IMR-90 (cell line): ENCODE measurements at regions not wholly inside any gene's neighbourhood (a gene's known extent, or its start where the extent isn't known, plus 50 kb on each side); places are given as distances from the start of the nearest gene placed in this dataset.

Source experiments
- ATAC-seq: fragments of 200-7000 bp; cut with Tn5 transposase; 2 replicates; pipeline ENCODE4 v1.9.1; 2020; ENCODE audit warnings: low read depth, mild to moderate bottlenecking, moderate library complexity
- BruUV-seq: library from RNA; stranded (reverse); fragments of 400-500 nt; replicated peaks from 2 replicates; lab custom pipeline; 2021; lab: Mats Ljungman, UMichigan
- CTCF ChIA-PET: fragments of 300-600 bp; formaldehyde crosslinking; extraction: SDS; loops from one replicate; lab custom pipeline; 2021; ENCODE audit warnings: antibody characterized with exemption; lab: Yijun Ruan, JAX
- POLR2A ChIA-PET: fragments of 300-600 bp; sonication (Branson Sonifier 250); formaldehyde crosslinking; loops from one replicate; lab custom pipeline; 2022; ENCODE audit warnings: antibody characterized with exemption; ENCODE audit not compliant: unreplicated experiment; lab: Charles Lee
- DNase-seq: peaks from one replicate; pipeline ENCODE4 v3.0.0; 2013
- H2AFZ ChIP-seq: replicated peaks from 2 replicates; pipeline ENCODE3; 2013; ENCODE audit warnings: low read length, mild to moderate bottlenecking; ENCODE audit not compliant: poor library complexity
- H2AK5ac ChIP-seq: 2 replicates; pipeline ENCODE4 v1.6.1; 2013; ENCODE audit warnings: low read depth, low read length, inconsistent platforms
- H2AK9ac ChIP-seq: replicated peaks from 2 replicates; pipeline ENCODE3; 2013; ENCODE audit warnings: mild to moderate bottlenecking, low read depth, low read length, moderate library complexity; ENCODE audit not compliant: poor library complexity
- H2BK120ac ChIP-seq: 2 replicates; pipeline ENCODE4 v1.6.1; 2013; ENCODE audit warnings: low read depth, low read length, inconsistent platforms
- H2BK15ac ChIP-seq: 3 replicates; pipeline ENCODE4 v1.6.1; 2013; ENCODE audit warnings: low read depth, low read length, inconsistent platforms
- H2BK20ac ChIP-seq: 2 replicates; pipeline ENCODE4 v1.6.1; 2013; ENCODE audit warnings: low read depth, mild to moderate bottlenecking, inconsistent platforms, low read length, moderate library complexity
- H2BK5ac ChIP-seq: 2 replicates; pipeline ENCODE4 v1.6.1; 2013; ENCODE audit warnings: mild to moderate bottlenecking, low read depth, low read length, inconsistent platforms; ENCODE audit not compliant: poor library complexity, severe bottlenecking
- H3K14ac ChIP-seq: replicated peaks from 2 replicates; pipeline ENCODE4 v1.6.1; 2013; ENCODE audit warnings: low read depth, low read length, inconsistent platforms
- H3K18ac ChIP-seq: 2 replicates; pipeline ENCODE4 v1.6.1; 2013; ENCODE audit warnings: low read depth, low read length, control low read depth
- H3K23ac ChIP-seq: 2 replicates; pipeline ENCODE4 v1.6.1; 2013; ENCODE audit warnings: low read depth, low read length, inconsistent platforms
- H3K27ac ChIP-seq: 2 replicates; pipeline ENCODE4 v1.5.1; 2013; ENCODE audit warnings: mild to moderate bottlenecking, control low read depth, low read length; ENCODE audit not compliant: insufficient read depth
- H3K27me3 ChIP-seq: 2 replicates; pipeline ENCODE4 v1.6.1; 2013; ENCODE audit warnings: low read length; ENCODE audit not compliant: control insufficient read depth, insufficient read depth
- H3K36me3 ChIP-seq: 2 replicates; pipeline ENCODE4 v1.6.1; 2013; ENCODE audit warnings: low read length, mixed read lengths; ENCODE audit not compliant: control insufficient read depth, insufficient read depth
- H3K4ac ChIP-seq: 2 replicates; pipeline ENCODE4 v1.6.1; 2013; ENCODE audit warnings: low read depth, low read length, inconsistent platforms
- H3K4me1 ChIP-seq: 2 replicates; pipeline ENCODE4 v1.6.1; 2013; ENCODE audit warnings: low read length, mixed read lengths; ENCODE audit not compliant: control insufficient read depth, insufficient read depth
- H3K4me2 ChIP-seq: 2 replicates; pipeline ENCODE4 v1.6.1; 2013; ENCODE audit warnings: low read depth, mild to moderate bottlenecking, control low read depth, low read length, moderate library complexity
- H3K4me3 ChIP-seq: 2 replicates; pipeline ENCODE4 v1.5.1; 2013; ENCODE audit warnings: low read depth, mild to moderate bottlenecking, control low read depth, low read length, moderate library complexity; ENCODE audit not compliant: insufficient read depth
- H3K56ac ChIP-seq: 2 replicates; pipeline ENCODE4 v1.6.1; 2013; ENCODE audit warnings: low read length, inconsistent platforms; ENCODE audit not compliant: insufficient read depth; ENCODE audit errors: extremely low read depth
- H3K79me1 ChIP-seq, 2 experiments: 2 replicates each; pipeline ENCODE4 v1.6.1; 2013; ENCODE audit warnings: low read length in 2 of 2, inconsistent platforms in 1 of 2, low read depth in 1 of 2
- H3K9ac ChIP-seq: 2 replicates; pipeline ENCODE4 v1.6.1; 2013; ENCODE audit warnings: low read depth, low read length, control low read depth
- H3K9me1 ChIP-seq: 2 replicates; pipeline ENCODE4 v1.6.1; 2013; ENCODE audit warnings: low read length, inconsistent platforms; ENCODE audit not compliant: insufficient read depth
- H3K9me3 ChIP-seq: 2 replicates; pipeline ENCODE4 v1.6.1; 2013; ENCODE audit warnings: low read length; ENCODE audit not compliant: control insufficient read depth, insufficient read depth
- H4K20me1 ChIP-seq: 2 replicates; pipeline ENCODE4 v1.6.1; 2013; ENCODE audit warnings: low read length, inconsistent platforms; ENCODE audit not compliant: insufficient read depth
- H4K5ac ChIP-seq: 2 replicates; pipeline ENCODE4 v1.6.1; 2013; ENCODE audit warnings: mild to moderate bottlenecking, low read depth, low read length, control low read depth
- H4K8ac ChIP-seq, 2 experiments: 2 replicates each; pipeline ENCODE4 v1.6.1; 2013; ENCODE audit warnings: low read depth in 2 of 2, low read length in 2 of 2, control low read depth in 1 of 2, inconsistent platforms in 1 of 2
- H4K91ac ChIP-seq: 2 replicates; pipeline ENCODE4 v1.6.1; 2013; ENCODE audit warnings: low read depth, low read length, inconsistent platforms; ENCODE audit not compliant: insufficient read depth
- ELK1 ChIP-seq: fragments of 150-350 bp; IDR thresholded peaks from 2 replicates; pipeline ENCODE4 v1.6.1; 2016; ENCODE audit warnings: low read depth, mild to moderate bottlenecking, low read length, moderate library complexity, borderline replicate concordance
- MAZ ChIP-seq: IDR thresholded peaks from 2 replicates; pipeline ENCODE4 v1.6.1; 2012; ENCODE audit warnings: low read depth, mild to moderate bottlenecking, low read length, improper control_type of control experiment, moderate library complexity, borderline replicate concordance
- NFE2L2 ChIP-seq: fragments of 150-350 bp; IDR thresholded peaks from 2 replicates; pipeline ENCODE4 v1.6.1; 2016; ENCODE audit warnings: low read depth, mild to moderate bottlenecking, low read length
- SMC3 ChIP-seq: fragments of 150-350 bp; IDR thresholded peaks from 2 replicates; pipeline ENCODE4 v1.6.1; 2016; ENCODE audit warnings: low read depth, mild to moderate bottlenecking, antibody characterized with exemption, low read length, moderate library complexity
- WGBS, 2 experiments: methylation state at CpG; one replicate each; pipeline versions ENCODE4 v1.1.5 to v1.1.7; 2013; ENCODE audit warnings: missing lambda C conversion rate in 2 of 2; ENCODE audit not compliant: insufficient read length in 1 of 2; ENCODE audit errors: extremely low coverage in 2 of 2; 5-methylcytosine and 5-hydroxymethylcytosine counted together
- dilution Hi-C: fragments of 300-500 bp; cut with HindIII; formaldehyde crosslinking; loops from one replicate; pipeline ENCODE4 v1.14.3; 2018; ENCODE audit warnings: low sequenced_read_pairs; ENCODE audit not compliant: unreplicated experiment
- in situ Hi-C: fragments of 300-500 bp; cut with MboI; formaldehyde crosslinking; loops from 3 replicates; pipeline ENCODE4 v1.14.3; 2019; ENCODE audit warnings: low sequenced_read_pairs, inconsistent platforms, mixed read lengths
- intact Hi-C: fragments of 100-400 bp; cut with micrococcal nuclease; formaldehyde crosslinking; loops from 2 replicates; pipeline ENCODE4 v1.10.0; 2022

- Histone ChIP-seq H2BK15ac (peak overlapping the region; percentile 100), H3K9me1 (peaks cover 3% of the 10 kb centered on the region; the same call in 1 of the 2 replicates), H3K4me2 (no peak overlapping the region), H2AK9ac (no peak overlapping the region), H3K9me3 (no peaks in the 10 kb centered on the region), H3K4me1 (peaks cover 2% of the 10 kb centered on the region; the same call in 1 of the 2 replicates), H3K27ac (no peak overlapping the region), H3K4me3 (no peak overlapping the region), H2BK120ac (peak overlapping the region; percentile 96), H3K79me1 (no peaks in the 10 kb centered on the region), H3K23ac (peak overlapping the region; percentile 76; the same call in 1 of the 2 replicates), H2AK5ac (peak overlapping the region; percentile 94; the same call in 1 of the 2 replicates), H3K14ac (peak overlapping the region; percentile 98), H3K18ac (peak overlapping the region; percentile 91; the same call in 1 of the 2 replicates), H2AFZ (no peak overlapping the region), H4K8ac (peak overlapping the region; percentile 86 to 93), H3K27me3 (no peaks in the 10 kb centered on the region), H4K91ac (peak overlapping the region; percentile 66; the same call in 1 of the 2 replicates), H3K9ac (no peak overlapping the region), H3K4ac (peak overlapping the region; percentile 89), H4K20me1 (no peaks in the 10 kb centered on the region), H3K36me3 (no peaks in the 10 kb centered on the region), H3K56ac (no peak overlapping the region), H2BK5ac (peak overlapping the region; percentile 20), H2BK20ac (peak overlapping the region; percentile 97), H4K5ac (peak overlapping the region; percentile 92; the same call in 1 of the 2 replicates)
- DNase-seq (no peak), ATAC-seq (no peak)
- intact Hi-C loops (no loop called here), dilution Hi-C loops (no loop called here), in situ Hi-C loops (no loop called here)
- BruUV-seq = no TSS peak
- POLR2A ChIA-PET = no interaction called here
- TF ChIP-seq ELK1 (no peak), SMC3 (no peak), MAZ (no peak), NFE2L2 (no peak)
- no CpG with 5 or more reads among the region's 4 CpGs for WGBS, 2 experiments
- CTCF ChIA-PET = interaction anchor here (0.6 to 1.1 kb wide), 4 partner anchors 16 to 995 kb away, joined by 3 read pairs; no protein-coding TSS in a partner anchor
These were observed 997.6 kb upstream of the CITED2 start for GRCh38 chr6:140372064-140372463.
